SU-DHL-6 (cell line): ENCODE measurements at regions not wholly inside any gene's neighbourhood (a gene's known extent, or its start where the extent isn't known, plus 50 kb on each side); places are given as distances from the start of the nearest gene placed in this dataset.

Experiments
- H2AFZ ChIP-seq: fragments of 200-600 bp; sonication (generic); 2 replicates; pipeline ENCODE4 v1.6.1; 2014; ENCODE audit warnings: low read depth, mild to moderate bottlenecking, moderate library complexity, mixed read lengths, antibody characterized with exemption, low read length; ENCODE audit not compliant: severe bottlenecking
- H3F3A ChIP-seq: fragments of 200-600 bp; shearing (Covaris generic); 2 replicates; pipeline ENCODE4 v1.6.0; 2016; ENCODE audit warnings: antibody characterized with exemption, mild to moderate bottlenecking; ENCODE audit not compliant: insufficient read depth
- H3K27ac ChIP-seq: fragments of 200-600 bp; sonication (generic); 2 replicates; pipeline ENCODE4 v1.5.1; 2016; ENCODE audit warnings: low read depth, mild to moderate bottlenecking, low read length, moderate library complexity, mixed read lengths
- H3K27me3 ChIP-seq: fragments of 200-600 bp; sonication (generic), shearing (Covaris generic); 2 replicates; pipeline ENCODE4 v1.6.0; 2014; ENCODE audit warnings: mild to moderate bottlenecking, low read length
- H3K36me3 ChIP-seq: fragments of 200-600 bp; sonication (generic); 2 replicates; pipeline ENCODE4 v1.6.1; 2014; ENCODE audit warnings: mild to moderate bottlenecking, low read length, mixed read lengths
- H3K4me2 ChIP-seq: fragments of 300-600, 200-600 bp; shearing (Covaris generic), sonication (generic); 2 replicates; pipeline ENCODE4 v1.6.0; 2014; ENCODE audit warnings: low read length, low read depth, mild to moderate bottlenecking; ENCODE audit not compliant: poor library complexity, severe bottlenecking
- H3K4me3 ChIP-seq: fragments of 200-600 bp; sonication (generic); 2 replicates; pipeline ENCODE4 v1.5.1; 2014; ENCODE audit warnings: antibody characterized with exemption, low read length, mild to moderate bottlenecking, mixed read lengths; ENCODE audit not compliant: insufficient read depth, poor library complexity, severe bottlenecking
- H3K79me2 ChIP-seq: fragments of 200-600 bp; sonication (generic); 2 replicates; pipeline ENCODE4 v1.6.1; 2014; ENCODE audit warnings: mild to moderate bottlenecking, low read length, moderate library complexity; ENCODE audit not compliant: insufficient read depth
- H3K9ac ChIP-seq: fragments of 200-600 bp; sonication (generic); 2 replicates; pipeline ENCODE4 v1.7.0; 2014; ENCODE audit warnings: mild to moderate bottlenecking, low read length
- H3K9me2 ChIP-seq: fragments of 200-600 bp; sonication (generic); replicated peaks from 2 replicates; pipeline ENCODE4 v1.6.1; 2014; ENCODE audit warnings: low read length; ENCODE audit not compliant: insufficient read depth
- H3K9me3 ChIP-seq: fragments of 200-600 bp; sonication (generic); 2 replicates; pipeline ENCODE4 v1.6.1; 2014; ENCODE audit warnings: low read length, mixed read lengths; ENCODE audit not compliant: insufficient read depth
- H4K20me1 ChIP-seq: fragments of 200-600 bp; sonication (generic); 2 replicates; pipeline ENCODE4 v1.6.1; 2014; ENCODE audit warnings: low read depth, mild to moderate bottlenecking, antibody characterized with exemption, low read length, moderate library complexity, mixed read lengths
- CTCF ChIP-seq: fragments of 200-600 bp; sonication (generic); IDR thresholded peaks from one replicate; pipeline ENCODE4 v1.5.1; 2017; ENCODE audit warnings: antibody characterized with exemption, mild to moderate bottlenecking, low read length, moderate library complexity; ENCODE audit not compliant: insufficient read depth, poor library complexity, severe bottlenecking
- EZH2phosphoT487 ChIP-seq: fragments of 200-600 bp; sonication (generic), shearing (Covaris generic); conservative IDR thresholded peaks from 2 replicates; pipeline ENCODE4 v1.6.1; 2018; ENCODE audit warnings: mild to moderate bottlenecking, antibody characterized with exemption, low read length, moderate library complexity, mixed read lengths

GRCh38 chr2:146730882-146731281 is 1113.9 kb upstream of the ACVR2A start:
- Histone ChIP-seq H3K9ac (no peak overlapping the region), H4K20me1 (no peaks in the 10 kb centered on the region), H3K4me3 (no peak overlapping the region), H3K36me3 (no peaks in the 10 kb centered on the region), H3K27me3 (no peaks in the 10 kb centered on the region), H2AFZ (no peak overlapping the region), H3K4me2 (no peak overlapping the region), H3K79me2 (no peaks in the 10 kb centered on the region), H3K27ac (no peak overlapping the region), H3K9me3 (no peaks in the 10 kb centered on the region), H3F3A (no peaks in the 10 kb centered on the region), H3K9me2 (no peaks in the 10 kb centered on the region)
- TF ChIP-seq EZH2phosphoT487: no peak
- no peak for TF ChIP-seq CTCF

- no peak overlapping the region for H2AFZ ChIP-seq
- TF ChIP-seq CTCF (no peak), EZH2phosphoT487 (no peak)
- no peaks in the 10 kb centered on the region for H3K79me2 ChIP-seq
- no peaks in the 10 kb centered on the region for H4K20me1 ChIP-seq
- H3K9me3 ChIP-seq: peaks cover 11% of the 10 kb centered on the region; the same call in 1 of the 2 replicates
- no peak overlapping the region for H3K4me3 ChIP-seq
- no peaks in the 10 kb centered on the region for H3K9me2 ChIP-seq
- H3K4me2 ChIP-seq: no peak overlapping the region
- no peaks in the 10 kb centered on the region for H3K27me3 ChIP-seq
- H3F3A ChIP-seq: no peaks in the 10 kb centered on the region
- H3K9ac ChIP-seq: no peak overlapping the region
- no peak overlapping the region for H3K27ac ChIP-seq
- H3K36me3 ChIP-seq: no peaks in the 10 kb centered on the region
These were observed 1123.3 kb upstream of the ACVR2A start for GRCh38 chr2:146721486-146721885.

DNA sequence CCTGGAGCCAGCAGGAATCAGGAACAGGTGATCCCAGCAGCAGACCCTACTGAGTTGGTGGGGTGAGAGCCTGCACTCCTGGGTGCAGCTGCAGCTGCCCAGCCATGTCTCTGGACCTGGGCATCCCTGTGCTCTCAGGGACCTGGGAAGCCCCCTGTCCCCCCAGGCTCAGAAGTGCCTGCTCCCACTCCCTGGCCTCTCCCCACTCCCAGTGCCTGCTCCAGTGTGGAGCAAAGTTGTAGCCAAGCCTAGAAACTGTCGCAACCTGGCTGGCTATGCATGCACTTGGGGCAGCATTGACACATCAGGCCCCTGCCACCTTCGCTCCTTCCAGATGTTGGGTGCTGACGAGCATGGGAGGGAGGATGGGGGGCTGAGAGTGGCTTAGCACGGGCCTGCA is 1124.7 kb upstream of the ACVR2A start:
- Histone ChIP-seq H3K36me3 (no peaks in the 10 kb centered on the region), H2AFZ (no peak overlapping the region), H4K20me1 (no peaks in the 10 kb centered on the region), H3K9me3 (peaks cover 11% of the 10 kb centered on the region; the same call in 1 of the 2 replicates), H3K79me2 (no peaks in the 10 kb centered on the region), H3K27ac (no peak overlapping the region), H3K9me2 (no peaks in the 10 kb centered on the region), H3K4me2 (no peak overlapping the region), H3K4me3 (no peak overlapping the region), H3K9ac (no peak overlapping the region), H3K27me3 (no peaks in the 10 kb centered on the region), H3F3A (no peaks in the 10 kb centered on the region)
- TF ChIP-seq EZH2phosphoT487 (no peak), CTCF (no peak)

- H3K36me3 ChIP-seq: no peaks in the 10 kb centered on the region
- no peak for TF ChIP-seq CTCF
- TF ChIP-seq EZH2phosphoT487: no peak
- no peaks in the 10 kb centered on the region for H3K27me3 ChIP-seq
- H3K4me2 ChIP-seq: no peak overlapping the region
- no peak overlapping the region for H3K4me3 ChIP-seq
- H3K27ac ChIP-seq: no peak overlapping the region
- peaks cover 9% of the 10 kb centered on the region; the same call in 1 of the 2 replicates for H3K9me3 ChIP-seq
- no peak overlapping the region for H3K9ac ChIP-seq
- no peaks in the 10 kb centered on the region for H3F3A ChIP-seq
- H4K20me1 ChIP-seq: no peaks in the 10 kb centered on the region
- no peak overlapping the region for H2AFZ ChIP-seq
- H3K79me2 ChIP-seq: no peaks in the 10 kb centered on the region
- H3K9me2 ChIP-seq: no peaks in the 10 kb centered on the region
These were observed 1128.2 kb upstream of the ACVR2A start for GRCh38 chr2:146716591-146716990.
